SK-N-SH (cell line): ENCODE measurements at regions not wholly inside any gene's neighbourhood (a gene's known extent, or its start where the extent isn't known, plus 50 kb on each side); places are given as distances from the start of the nearest gene placed in this dataset.

Experiments
- CTCF ChIA-PET: fragments of 300-600, 350-600 bp; formaldehyde crosslinking; extraction: SDS; loops from one replicate; lab custom pipeline; 2021; lab: Yijun Ruan, JAX
- POLR2A ChIA-PET: fragments of 350-600 bp; sonication (Branson Sonifier 250); formaldehyde crosslinking; extraction: SDS; loops from one replicate; lab custom pipeline; 2020; ENCODE audit warnings: antibody characterized with exemption, inconsistent platforms; lab: Yijun Ruan, JAX
- DNase-seq: peaks from one replicate; pipeline ENCODE4 v3.0.0; 2012
- H2AFZ ChIP-seq: fragments of 200-600 bp; sonication (generic); 2 replicates; pipeline ENCODE4 v1.8.1; 2016; ENCODE audit warnings: antibody characterized with exemption, mild to moderate bottlenecking, low read depth
- H3F3A ChIP-seq: fragments of 200-600 bp; sonication (generic); replicated peaks from 2 replicates; pipeline ENCODE3; 2016; ENCODE audit warnings: antibody characterized with exemption, mild to moderate bottlenecking; ENCODE audit not compliant: insufficient read depth
- H3K27ac ChIP-seq, 2 experiments: fragments of 200-500 bp in 1 of 2; fragments of 200-600 bp in 1 of 2; sonication (Bioruptor generic) in 1 of 2; sonication (generic), shearing (Covaris generic) in 1 of 2; 2 replicates each; pipeline versions ENCODE4 v1.5.1 to v1.6.1; 2014 to 2016; ENCODE audit warnings: low read depth in 2 of 2, inconsistent platforms in 1 of 2, low read length in 1 of 2, mild to moderate bottlenecking in 1 of 2, mixed read lengths in 1 of 2
- H3K27me3 ChIP-seq: fragments of 200-600 bp; sonication (generic), shearing (Covaris generic); 2 replicates; pipeline ENCODE4 v1.6.1; 2016; ENCODE audit warnings: mixed run types; ENCODE audit not compliant: insufficient read depth
- H3K36me3 ChIP-seq, 2 experiments: fragments of 200-500 bp in 1 of 2; fragments of 200-600 bp in 1 of 2; sonication (Bioruptor generic) in 1 of 2; sonication (generic) in 1 of 2; replicated peaks in 1 of 2; 2 replicates each; pipeline versions ENCODE3 to v1.5.1; 2014 to 2016; ENCODE audit warnings: low read length in 1 of 2, mild to moderate bottlenecking in 1 of 2; ENCODE audit not compliant: insufficient read depth in 2 of 2, control insufficient read depth in 1 of 2
- H3K4me1 ChIP-seq, 2 experiments: fragments of 200-500 bp in 1 of 2; fragments of 200-600 bp in 1 of 2; sonication (Bioruptor generic) in 1 of 2; sonication (generic), shearing (Covaris generic) in 1 of 2; 2 replicates each; pipeline versions ENCODE4 v1.5.1 to v1.6.1; 2014 to 2016; ENCODE audit warnings: low read depth in 1 of 2, low read length in 1 of 2, mixed run types in 1 of 2; ENCODE audit not compliant: insufficient read depth in 2 of 2, control insufficient read depth in 1 of 2
- H3K4me2 ChIP-seq: fragments of 200-600 bp; sonication (generic), shearing (Covaris generic); 2 replicates; pipeline ENCODE4 v1.6.1; 2017; ENCODE audit warnings: mixed run types
- H3K4me3 ChIP-seq, 2 experiments: fragments of 200-500 bp in 1 of 2; fragments of 200-600 bp in 1 of 2; sonication (Bioruptor generic) in 1 of 2; sonication (generic), shearing (Covaris generic) in 1 of 2; 2 replicates each; pipeline versions ENCODE4 v1.5.1 to v1.8.1; 2014 to 2016; ENCODE audit warnings: low read depth in 2 of 2, inconsistent platforms in 1 of 2, low read length in 1 of 2, mild to moderate bottlenecking in 1 of 2, mixed read lengths in 1 of 2, moderate library complexity in 1 of 2
- H3K79me2 ChIP-seq: fragments of 200-600 bp; sonication (generic); 2 replicates; pipeline ENCODE4 v1.8.1; 2017; ENCODE audit warnings: mild to moderate bottlenecking; ENCODE audit not compliant: insufficient read depth
- H3K9ac ChIP-seq: fragments of 200-600 bp; sonication (generic); 2 replicates; pipeline ENCODE4 v1.6.1; 2017; ENCODE audit warnings: mixed run types
- H3K9me2 ChIP-seq: fragments of 200-600 bp; sonication (generic); 2 replicates; pipeline ENCODE4 v1.6.1; 2017; ENCODE audit warnings: mixed run types
- H3K9me3 ChIP-seq: fragments of 200-600 bp; sonication (generic); 2 replicates; pipeline ENCODE4 v1.6.1; 2017; ENCODE audit warnings: mixed run types, mild to moderate bottlenecking, moderate library complexity
- H4K20me1 ChIP-seq: fragments of 200-600 bp; sonication (generic); 2 replicates; pipeline ENCODE4 v1.6.1; 2017; ENCODE audit warnings: mild to moderate bottlenecking, mixed run types; ENCODE audit not compliant: insufficient read depth
- FOXJ3 ChIP-seq: sonication (generic); formaldehyde crosslinking; IDR thresholded peaks from 2 replicates; pipeline ENCODE4 v1.5.1; 2020; ENCODE audit warnings: mild to moderate bottlenecking, missing genetic modification reagents
- FOXM1 ChIP-seq: IDR thresholded peaks from 2 replicates; pipeline ENCODE4 v1.4.0; 2012; ENCODE audit warnings: low read depth, mild to moderate bottlenecking
- GATA2 ChIP-seq: sonication (generic); formaldehyde crosslinking; IDR thresholded peaks from 2 replicates; pipeline ENCODE4 v1.5.0; 2020; ENCODE audit warnings: mild to moderate bottlenecking, missing genetic modification reagents
- IRF3 ChIP-seq: fragments of 150-350 bp; IDR thresholded peaks from 2 replicates; pipeline ENCODE4 v1.6.1; 2016; ENCODE audit warnings: mild to moderate bottlenecking, low read depth, low read length
- MXI1 ChIP-seq: IDR thresholded peaks from 2 replicates; pipeline ENCODE4 v1.6.1; 2012; ENCODE audit warnings: mild to moderate bottlenecking, low read depth, low read length, improper control_type of control experiment
- NFIC ChIP-seq: IDR thresholded peaks from 2 replicates; pipeline ENCODE4 v1.4.0; 2012; ENCODE audit warnings: borderline replicate concordance
- RXRA ChIP-seq: IDR thresholded peaks from 2 replicates; pipeline ENCODE4 v1.4.0; 2012; ENCODE audit warnings: low read depth, mild to moderate bottlenecking, borderline replicate concordance
- TAF1 ChIP-seq: IDR thresholded peaks from 2 replicates; pipeline ENCODE4 v1.6.1; 2012; ENCODE audit warnings: low read depth, mild to moderate bottlenecking, low read length, moderate library complexity, borderline replicate concordance
- TCF12 ChIP-seq: IDR thresholded peaks from 2 replicates; pipeline ENCODE4 v1.4.0; 2012
- TEAD4 ChIP-seq: IDR thresholded peaks from 2 replicates; pipeline ENCODE4 v1.4.0; 2012; ENCODE audit warnings: mild to moderate bottlenecking, borderline replicate concordance; ENCODE audit not compliant: insufficient read depth
- YY1 ChIP-seq: IDR thresholded peaks from 2 replicates; pipeline ENCODE4 v1.4.0; 2012; ENCODE audit warnings: low read depth, mild to moderate bottlenecking
- WGBS: methylation state at CpG from one replicate; pipeline ENCODE4 v1.1.6; 2017; ENCODE audit warnings: low lambda C conversion rate; 5-methylcytosine and 5-hydroxymethylcytosine counted together
- TF ChIP-seq, protein P1 (sequence below): fragments of 150-350 bp; IDR thresholded peaks from 2 replicates; pipeline ENCODE4 v1.6.1; 2017; ENCODE audit warnings: antibody characterized with exemption, low read length, low read depth, borderline replicate concordance
- TF ChIP-seq, protein P2 (sequence below): IDR thresholded peaks from 2 replicates; pipeline ENCODE4 v1.4.0; 2012; ENCODE audit warnings: low read depth, borderline replicate concordance

GRCh38 chr4:37745946-37746345 lies 59.8 kb upstream of the RELL1 start:
- ChIA-PET POLR2A (no interaction called here), CTCF (no interaction called here)
- Histone ChIP-seq H3K4me2 (no peak overlapping the region), H3F3A (no peaks in the 10 kb centered on the region), H3K36me3 (no peaks in the 10 kb centered on the region), H3K9me2 (no peaks in the 10 kb centered on the region), H3K27me3 (no peaks in the 10 kb centered on the region; the same call in 1 of the 2 replicates), H3K79me2 (no peaks in the 10 kb centered on the region), H4K20me1 (no peaks in the 10 kb centered on the region), H3K4me1 (no peaks in the 10 kb centered on the region), H3K9me3 (no peaks in the 10 kb centered on the region), H3K27ac (no peak overlapping the region), H3K9ac (no peak overlapping the region), H2AFZ (no peak overlapping the region), H3K4me3 (no peak overlapping the region)
- no peak for DNase-seq
- TF ChIP-seq TAF1 (no peak), NFIC (no peak), FOXM1 (no peak), GATA2 (CRISPR knock-in tag) (no peak), YY1 (no peak), MXI1 (no peak), RXRA (no peak)
- TF ChIP-seq, protein P1, sequence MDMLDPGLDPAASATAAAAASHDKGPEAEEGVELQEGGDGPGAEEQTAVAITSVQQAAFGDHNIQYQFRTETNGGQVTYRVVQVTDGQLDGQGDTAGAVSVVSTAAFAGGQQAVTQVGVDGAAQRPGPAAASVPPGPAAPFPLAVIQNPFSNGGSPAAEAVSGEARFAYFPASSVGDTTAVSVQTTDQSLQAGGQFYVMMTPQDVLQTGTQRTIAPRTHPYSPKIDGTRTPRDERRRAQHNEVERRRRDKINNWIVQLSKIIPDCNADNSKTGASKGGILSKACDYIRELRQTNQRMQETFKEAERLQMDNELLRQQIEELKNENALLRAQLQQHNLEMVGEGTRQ = no peak

- DNase-seq = no peak
- Histone ChIP-seq H3K27me3 (no peaks in the 10 kb centered on the region; the same call in 1 of the 2 replicates), H3K79me2 (no peaks in the 10 kb centered on the region), H3K9me2 (no peaks in the 10 kb centered on the region), H3K9me3 (no peaks in the 10 kb centered on the region), H3K36me3 (no peaks in the 10 kb centered on the region)
- 6% methylated on average over 1 of the region's 1 CpG for WGBS
- CTCF ChIA-PET = interaction anchor here (1.2 to 1.8 kb wide), 2 partner anchors 12 to 60 kb away, joined by 4 read pairs; no protein-coding TSS in a partner anchor
- TF ChIP-seq TCF12 = no peak
- TF ChIP-seq, all 33 proteins: peak for 0
- no peaks in the 10 kb centered on the region for H4K20me1 ChIP-seq
- POLR2A ChIA-PET = no interaction called here
- no peaks in the 10 kb centered on the region for H3F3A ChIP-seq
- no peak overlapping the region for H3K27ac ChIP-seq
- H3K4me2 ChIP-seq = no peak overlapping the region
- no peak overlapping the region for H3K9ac ChIP-seq
- no peak overlapping the region for H2AFZ ChIP-seq
- no peaks in the 10 kb centered on the region for H3K4me1 ChIP-seq
- no peak overlapping the region for H3K4me3 ChIP-seq
These were observed 56.0 kb upstream of the RELL1 start for GRCh38 chr4:37742149-37742548.

- no peak for TF ChIP-seq NFIC
- TF ChIP-seq FOXJ3 (CRISPR knock-in tag) = no peak
- TF ChIP-seq TEAD4 = no peak
- TF ChIP-seq, protein P2, sequence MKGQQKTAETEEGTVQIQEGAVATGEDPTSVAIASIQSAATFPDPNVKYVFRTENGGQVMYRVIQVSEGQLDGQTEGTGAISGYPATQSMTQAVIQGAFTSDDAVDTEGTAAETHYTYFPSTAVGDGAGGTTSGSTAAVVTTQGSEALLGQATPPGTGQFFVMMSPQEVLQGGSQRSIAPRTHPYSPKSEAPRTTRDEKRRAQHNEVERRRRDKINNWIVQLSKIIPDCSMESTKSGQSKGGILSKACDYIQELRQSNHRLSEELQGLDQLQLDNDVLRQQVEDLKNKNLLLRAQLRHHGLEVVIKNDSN = no peak
- TF ChIP-seq IRF3 = no peak
- no peaks in the 10 kb centered on the region for H3K4me1 ChIP-seq
- no peaks in the 10 kb centered on the region for H3F3A ChIP-seq
- no peaks in the 10 kb centered on the region; the same call in 1 of the 2 replicates for H3K27me3 ChIP-seq
- WGBS = 92% methylated on average over 4 of the region's 4 CpGs
- H2AFZ ChIP-seq = no peak overlapping the region
- CTCF ChIA-PET = interaction anchor here (1.8 kb wide), 1 partner anchor 60 kb away, joined by 4 read pairs; no protein-coding TSS in a partner anchor
- H3K9me2 ChIP-seq = no peaks in the 10 kb centered on the region
- H4K20me1 ChIP-seq = no peaks in the 10 kb centered on the region
- H3K79me2 ChIP-seq = no peaks in the 10 kb centered on the region
- H3K9ac ChIP-seq = no peak overlapping the region
- no peak overlapping the region for H3K4me2 ChIP-seq
- POLR2A ChIA-PET = no interaction called here
- H3K4me3 ChIP-seq = no peak overlapping the region
- H3K27ac ChIP-seq = no peak overlapping the region
- H3K36me3 ChIP-seq = no peaks in the 10 kb centered on the region
- DNase-seq = no peak
- no peaks in the 10 kb centered on the region for H3K9me3 ChIP-seq
These were observed 55.4 kb upstream of the RELL1 start for GRCh38 chr4:37741564-37741963.
